Epidermal melanocyte (primary cell): ENCODE measurements at regions not wholly inside any gene's neighbourhood (a gene's known extent, or its start where the extent isn't known, plus 50 kb on each side); places are given as distances from the start of the nearest gene placed in this dataset.
A peak's percentile ranks its signal among the peaks of the same experiment; 100 is the strongest.
"Not testable (repeated sequence)": the region's sequence is repeated elsewhere in the genome, so short reads cannot be mapped to it uniquely, and the experiment has no call there.

Experiments used
- DNase-seq: peaks from one replicate; pipeline ENCODE4 v3.0.0; 2011; ENCODE audit warnings: low spot score; ENCODE audit not compliant: insufficient read length

DNA sequence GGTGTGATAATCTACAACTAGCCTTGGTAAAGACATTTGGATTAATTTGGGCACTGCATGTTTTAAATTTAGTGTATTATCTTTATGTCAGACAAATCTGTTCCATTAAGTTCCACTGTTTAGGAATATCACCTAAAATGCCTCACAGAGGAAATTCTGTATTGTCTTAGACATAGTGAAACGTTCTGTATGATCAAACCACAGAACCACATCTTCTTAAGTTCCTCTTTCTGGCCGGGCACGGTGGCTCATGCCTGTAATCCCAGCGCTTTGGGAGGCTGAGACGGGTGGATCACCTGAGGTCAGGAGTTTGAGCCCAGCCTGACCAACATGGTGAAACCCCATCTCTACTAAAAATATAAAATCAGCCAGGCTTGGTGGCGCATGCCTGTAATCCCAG lies 475.3 kb upstream of the CCDC179 start:
- not testable (repeated sequence) for DNase-seq

DNA sequence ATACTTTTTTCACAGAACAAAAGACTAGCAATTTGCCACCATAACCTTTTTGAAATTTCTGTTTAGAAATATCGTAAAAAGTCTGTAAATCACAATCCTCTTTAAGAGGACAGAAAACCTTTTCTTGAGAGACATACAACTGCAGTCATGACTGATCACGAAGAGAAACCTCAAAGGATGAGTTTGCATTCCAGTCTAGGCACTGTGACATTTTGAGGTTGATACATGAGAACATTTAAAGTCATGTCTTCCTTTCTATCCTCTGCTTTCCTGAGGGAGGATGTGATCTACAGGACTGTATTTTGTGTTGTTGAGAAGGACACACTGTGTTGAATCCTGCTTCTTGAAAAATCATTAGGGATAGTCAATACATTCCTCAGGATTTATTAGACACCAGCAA lies 476.7 kb upstream of the CCDC179 start:
- no peak for DNase-seq

DNA sequence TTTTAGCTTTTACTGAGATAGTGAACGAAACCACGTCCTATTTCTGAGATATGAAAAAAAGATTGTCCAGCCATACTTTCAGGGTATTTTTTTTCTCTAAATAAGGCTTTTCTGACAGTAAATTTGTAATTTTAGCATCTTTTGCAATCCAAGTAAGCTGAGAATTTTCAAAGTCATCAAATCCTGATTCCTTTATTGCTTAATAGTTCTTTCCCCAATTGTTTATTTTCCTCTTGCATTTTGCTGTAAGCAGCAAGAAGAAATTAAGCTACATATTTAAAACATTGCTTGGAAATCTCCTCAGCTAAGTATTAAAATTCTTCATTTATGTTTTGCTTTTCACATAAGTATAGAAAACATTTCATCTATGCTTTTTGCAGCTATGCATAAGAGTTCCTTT lies 493.3 kb upstream of the CCDC179 start:
- DNase-seq, result no peak

DNA sequence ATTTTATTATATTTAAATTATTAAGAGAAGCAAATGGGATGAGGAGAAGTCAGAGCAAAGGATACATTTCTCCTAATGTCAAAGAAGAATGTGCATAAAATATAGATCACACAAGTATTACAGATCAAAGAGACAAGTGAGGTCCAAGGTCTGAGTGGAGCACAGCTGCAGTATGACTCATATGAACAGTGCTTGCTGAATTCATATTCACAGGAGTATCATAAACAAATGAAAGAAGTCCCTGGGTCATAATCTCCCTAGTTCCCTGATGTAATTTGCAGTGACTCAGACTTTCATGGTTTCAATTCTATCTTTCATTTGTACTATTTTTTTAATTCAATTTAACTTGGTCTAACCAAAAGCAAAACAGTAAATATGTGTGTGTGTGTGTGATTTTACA lies 499.0 kb upstream of the CCDC179 start:
- DNase-seq, result peak; percentile 34

DNA sequence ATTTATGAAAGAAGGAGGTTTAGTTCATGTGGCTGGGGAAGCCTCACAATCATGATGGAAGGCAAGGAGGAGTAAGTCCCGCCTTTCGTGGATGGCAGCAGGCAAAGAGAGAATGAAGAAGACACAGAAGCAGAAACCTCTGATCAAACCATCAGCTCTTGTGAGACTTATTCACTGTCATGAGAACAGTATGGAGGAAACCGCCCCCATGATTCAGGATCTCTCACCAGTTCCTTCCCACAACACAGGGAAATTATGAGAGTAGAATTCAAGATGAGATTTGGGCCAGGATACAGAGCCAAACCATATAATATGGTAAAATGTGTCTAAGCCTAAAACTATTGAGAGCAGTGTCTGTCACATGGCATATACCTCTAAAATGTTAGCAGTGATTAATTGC lies 503.8 kb upstream of the CCDC179 start:
- no peak for DNase-seq

DNA sequence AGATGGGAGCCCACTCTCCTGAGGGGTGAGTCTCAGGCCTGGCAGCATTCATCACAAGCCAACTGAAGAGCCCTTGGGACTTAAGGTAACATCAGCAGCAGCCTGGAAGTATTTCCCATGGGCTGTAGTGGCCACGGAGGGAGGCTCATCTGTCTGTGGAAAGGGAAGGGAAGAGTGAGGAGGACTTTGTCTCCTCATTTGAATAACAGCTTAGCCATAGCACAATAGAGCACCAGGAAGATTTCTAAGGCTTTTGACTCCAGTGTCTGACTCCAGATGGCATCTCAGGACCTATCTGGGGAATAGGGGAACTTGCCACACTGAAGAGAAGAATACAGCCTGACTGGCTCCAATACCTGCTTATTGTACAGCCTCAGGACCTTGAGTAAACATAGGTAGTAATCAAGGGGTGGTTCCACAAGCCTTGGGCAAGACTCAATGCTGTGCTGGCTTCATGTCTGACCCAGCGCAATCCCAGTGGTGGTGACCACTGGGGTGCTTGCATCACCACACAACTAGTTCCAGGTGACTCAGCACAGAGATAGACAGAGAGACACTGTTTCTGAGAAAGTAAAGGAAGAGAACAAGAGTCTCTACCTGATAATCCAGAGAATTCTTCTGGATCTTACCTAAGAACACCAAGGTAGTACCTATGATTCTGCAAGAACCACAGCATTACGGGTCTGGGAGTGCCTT lies 510.5 kb upstream of the CCDC179 start:
- no peak for DNase-seq

DNA sequence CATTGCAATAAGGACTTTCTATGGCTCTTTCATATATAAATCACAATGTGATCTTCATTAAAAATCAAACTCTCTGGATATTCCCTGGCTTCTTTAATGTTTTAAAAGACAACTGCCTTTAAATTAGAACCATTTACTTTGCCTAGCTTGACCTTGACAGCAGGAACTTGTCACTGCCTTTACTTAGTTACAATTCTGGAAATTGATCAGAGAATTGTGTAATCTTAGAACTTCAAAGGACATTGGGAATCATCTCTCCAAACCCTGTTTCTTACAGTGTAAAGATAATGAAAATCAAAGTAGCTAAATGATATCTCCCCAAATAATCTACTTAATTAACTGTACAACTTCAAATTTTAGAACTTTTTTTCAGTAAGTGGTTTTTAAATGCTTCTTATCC lies 517.6 kb upstream of the CCDC179 start:
- no peak for DNase-seq

DNA sequence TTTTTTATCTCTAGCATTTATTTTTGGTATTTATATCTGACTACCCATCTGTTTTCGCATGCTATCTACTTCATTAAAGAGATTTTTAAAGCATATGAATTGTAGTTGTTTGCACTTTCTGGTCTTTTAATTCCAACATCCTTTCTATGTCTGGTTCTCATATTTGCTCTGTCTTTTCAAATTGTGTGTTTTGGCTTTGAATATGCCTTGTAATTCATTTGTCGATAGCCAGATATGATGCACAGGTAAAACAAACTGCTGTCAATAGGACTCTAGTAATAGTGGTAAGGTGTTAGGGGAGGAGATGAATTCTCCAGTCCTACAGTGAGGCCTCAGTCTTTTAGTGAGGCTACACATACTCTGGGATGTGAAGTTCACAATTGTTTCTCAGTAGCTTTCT lies 530.8 kb upstream of the CCDC179 start:
- no peak for DNase-seq

DNA sequence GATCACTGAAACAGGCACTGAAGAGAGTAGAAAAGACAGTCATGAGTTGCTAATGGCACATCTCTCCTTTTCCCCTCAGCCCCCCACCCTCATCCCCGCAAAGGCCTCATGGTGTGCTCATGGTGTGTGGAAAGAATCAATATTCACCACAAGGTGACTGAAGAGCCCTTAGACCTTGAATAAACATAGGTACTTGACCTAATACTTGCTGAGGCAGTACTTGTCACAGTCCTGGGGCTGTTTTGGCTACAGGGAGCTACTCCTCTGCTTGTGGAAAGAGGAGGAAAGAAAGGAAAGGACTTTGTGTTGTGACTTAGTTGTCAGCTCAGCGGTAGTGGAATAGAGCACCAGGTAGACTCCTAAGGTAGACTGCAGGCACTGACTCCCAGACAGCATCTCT lies 537.8 kb upstream of the CCDC179 start:
- DNase-seq, result no peak

DNA sequence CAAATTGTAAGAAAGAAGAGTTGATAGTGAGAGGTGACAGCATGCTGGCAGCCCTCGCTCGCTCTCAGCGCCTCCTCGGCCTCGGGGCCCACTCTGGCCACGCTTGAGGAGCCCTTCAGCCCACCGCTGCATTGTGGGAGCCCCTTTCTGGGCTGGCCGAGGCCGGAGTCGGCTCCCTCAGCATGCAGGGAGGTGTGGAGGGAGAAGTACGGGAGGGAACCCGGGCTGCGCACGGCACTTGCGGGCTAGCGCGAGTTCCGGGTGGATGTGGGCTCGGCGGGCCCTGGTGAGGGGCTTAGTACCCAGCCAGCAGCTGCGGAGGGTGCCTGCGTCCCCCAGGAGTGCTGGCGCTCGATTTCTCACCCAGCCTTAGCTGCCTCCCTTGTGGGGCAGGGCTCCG lies 539.7 kb upstream of the CCDC179 start:
- DNase-seq, result no peak

DNA sequence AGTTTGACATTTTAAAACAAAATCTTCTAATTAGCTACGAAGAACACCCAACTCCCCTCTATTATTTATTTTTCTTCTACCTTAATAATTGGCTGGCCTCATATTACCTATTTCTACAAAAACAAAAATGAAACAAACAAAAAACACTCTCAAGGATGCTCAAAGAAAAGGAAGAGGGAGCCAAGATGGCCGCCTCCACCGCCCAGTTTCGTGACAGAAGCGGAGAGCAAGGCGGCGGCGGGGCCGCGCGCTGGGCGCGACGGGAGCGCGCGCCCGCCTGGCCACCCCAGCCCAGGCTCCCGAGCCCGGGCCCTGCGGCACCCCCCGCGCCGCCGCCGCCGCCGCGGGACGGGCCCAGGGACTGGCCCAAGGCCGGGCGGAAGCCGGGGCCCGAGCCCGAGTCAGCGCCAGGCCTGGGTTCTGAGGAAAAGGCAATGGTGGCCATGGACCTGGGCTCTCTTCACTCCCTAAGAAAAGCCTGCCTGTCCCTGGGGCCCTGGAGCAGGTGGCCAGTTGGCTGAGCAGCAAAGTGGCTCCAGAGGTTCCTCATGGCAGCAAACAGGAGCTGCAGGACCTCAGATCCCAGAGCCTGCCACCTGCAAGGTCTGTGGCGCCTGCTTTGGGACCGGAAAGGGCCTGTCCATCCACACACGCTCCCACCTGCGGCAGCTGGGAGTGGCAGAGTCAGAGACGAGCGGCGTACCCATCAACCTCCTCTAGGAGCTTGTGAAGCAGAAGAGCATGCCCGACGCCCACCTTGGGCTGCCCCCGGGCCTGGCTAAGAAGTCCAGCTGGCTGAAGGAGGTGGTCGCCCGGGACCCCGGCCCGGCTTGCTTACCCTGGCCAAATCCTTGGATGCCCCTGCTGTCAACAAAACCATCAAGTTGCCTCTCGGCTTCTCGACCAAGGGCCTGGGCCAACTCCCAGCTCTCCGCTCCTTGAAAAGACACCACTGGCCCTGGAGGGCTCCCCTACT lies 543.2 kb upstream of the CCDC179 start:
- DNase-seq, result no peak

DNA sequence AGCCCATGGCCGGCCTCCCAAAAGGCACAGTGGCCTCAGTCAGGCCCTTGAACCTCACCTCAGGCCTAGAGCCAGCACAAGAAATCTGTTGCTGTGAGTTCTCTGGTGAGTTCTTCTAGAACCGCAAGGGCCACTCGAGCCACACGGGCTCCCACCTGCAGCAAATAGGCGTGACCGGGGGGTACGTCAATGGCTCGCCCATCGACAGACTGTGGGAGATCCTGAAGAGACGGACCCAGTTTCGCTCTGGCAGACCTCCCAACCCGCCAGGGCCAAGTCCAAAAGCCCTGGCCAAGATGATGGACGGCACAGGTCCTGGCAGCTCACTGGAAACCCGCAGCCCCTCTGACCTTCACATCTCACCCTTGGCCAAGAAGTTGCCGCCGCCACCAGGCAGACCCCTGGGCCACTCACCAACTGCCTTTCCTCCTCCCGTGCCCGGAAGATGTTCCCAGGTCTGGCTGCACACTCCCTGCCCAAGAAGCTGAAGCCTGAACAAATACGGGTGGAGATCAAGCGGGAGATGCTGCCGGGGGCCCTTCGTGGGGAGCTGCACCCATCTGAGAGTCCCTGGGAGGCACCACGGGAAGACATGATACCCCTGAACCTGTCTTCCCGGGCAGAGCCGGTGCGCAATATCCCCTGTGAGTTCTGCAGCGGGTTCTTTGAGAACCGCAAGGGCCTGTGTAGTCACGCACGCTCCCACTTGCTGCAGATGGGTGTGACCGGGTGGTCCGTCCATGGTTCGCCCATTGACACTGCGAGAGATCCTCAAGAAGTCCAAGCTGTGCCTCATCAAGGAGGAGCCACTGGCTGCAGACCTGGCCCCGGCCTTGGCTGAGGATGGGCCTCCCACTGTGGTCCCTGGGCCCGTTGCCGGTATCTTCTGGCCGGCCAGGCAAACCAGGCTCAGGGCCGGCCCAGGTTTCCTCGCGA lies 544.2 kb upstream of the CCDC179 start:
- no peak for DNase-seq

DNA sequence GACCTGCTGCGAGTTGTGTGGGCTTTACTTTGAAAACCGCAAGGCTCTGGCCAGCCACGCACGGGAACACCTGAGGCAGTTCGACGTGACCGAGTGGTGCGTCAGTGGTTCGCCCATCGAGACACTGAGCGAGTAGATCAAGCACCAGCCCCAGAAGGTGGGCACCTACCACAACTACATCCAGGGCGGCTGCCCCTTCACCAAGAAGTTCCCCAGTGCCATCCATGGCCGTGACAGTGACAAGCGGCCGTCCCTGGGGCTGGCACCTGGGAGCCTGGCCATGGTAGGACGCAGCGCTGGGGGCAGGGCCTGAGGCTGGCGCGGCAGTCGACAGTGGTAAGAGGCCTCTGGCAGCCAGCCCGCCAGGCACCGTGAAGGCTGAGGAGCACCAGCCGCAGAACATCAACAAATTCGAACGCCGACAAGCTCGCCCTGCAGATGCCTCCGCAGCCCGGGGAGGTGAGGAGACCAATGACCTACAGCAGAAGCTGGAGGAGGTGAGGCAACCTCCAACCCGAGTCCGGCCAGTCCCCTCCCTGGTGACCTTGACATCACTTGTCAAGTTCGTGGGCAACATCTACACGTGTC lies 545.2 kb upstream of the CCDC179 start:
- no peak for DNase-seq

DNA sequence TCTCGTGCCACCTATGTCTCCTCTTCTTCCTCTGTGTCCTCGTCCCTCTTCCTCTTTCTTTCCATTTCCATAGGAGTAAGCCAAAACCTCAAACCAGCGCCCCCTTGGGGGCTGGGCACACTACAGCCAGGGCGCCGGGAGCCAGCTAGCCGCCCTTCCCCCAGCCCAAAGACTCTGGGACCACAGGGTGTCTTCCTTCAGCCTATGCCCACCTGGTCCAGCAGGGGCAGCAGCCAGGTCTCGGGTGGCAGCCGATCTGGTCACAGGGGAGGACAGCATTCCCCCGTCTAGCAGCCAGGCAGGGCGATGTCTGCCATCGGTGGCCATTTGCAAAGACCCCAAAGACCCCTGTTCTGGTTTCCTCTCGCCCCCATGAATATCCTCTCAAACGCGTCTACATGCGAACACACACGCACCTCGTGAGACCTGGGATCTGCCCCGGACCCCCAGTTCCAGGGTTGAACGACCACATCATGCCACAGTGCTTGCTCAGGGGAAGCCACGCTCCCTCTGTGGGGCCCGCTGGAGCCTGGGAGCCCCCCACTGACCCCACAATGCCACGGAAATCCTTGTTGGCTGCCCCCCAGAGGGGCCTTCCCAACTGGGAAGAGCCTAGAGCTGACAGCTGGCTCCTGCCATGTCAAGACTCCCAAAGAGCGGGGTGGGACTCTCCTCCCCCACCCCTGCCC lies 546.0 kb upstream of the CCDC179 start:
- DNase-seq, result no peak

DNA sequence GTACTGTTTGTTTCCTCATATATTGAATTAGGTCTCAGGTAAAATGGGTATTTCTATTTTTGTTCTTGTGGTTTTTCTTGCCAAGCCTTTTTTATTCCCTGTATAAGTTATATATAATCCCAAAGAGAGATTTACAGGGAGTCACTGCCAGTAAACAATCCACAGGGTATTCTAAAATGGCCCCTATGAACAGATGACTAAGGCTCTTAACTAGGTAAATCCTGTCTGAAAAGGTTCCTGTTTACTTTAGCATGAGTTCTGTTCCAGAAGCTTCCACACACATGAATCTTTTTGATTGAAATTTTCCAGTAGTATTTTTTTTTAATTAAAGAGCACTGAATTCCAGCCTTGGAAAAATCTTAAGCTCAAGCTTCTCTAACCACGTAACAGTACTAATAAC lies 552.8 kb upstream of the CCDC179 start:
- no peak for DNase-seq

DNA sequence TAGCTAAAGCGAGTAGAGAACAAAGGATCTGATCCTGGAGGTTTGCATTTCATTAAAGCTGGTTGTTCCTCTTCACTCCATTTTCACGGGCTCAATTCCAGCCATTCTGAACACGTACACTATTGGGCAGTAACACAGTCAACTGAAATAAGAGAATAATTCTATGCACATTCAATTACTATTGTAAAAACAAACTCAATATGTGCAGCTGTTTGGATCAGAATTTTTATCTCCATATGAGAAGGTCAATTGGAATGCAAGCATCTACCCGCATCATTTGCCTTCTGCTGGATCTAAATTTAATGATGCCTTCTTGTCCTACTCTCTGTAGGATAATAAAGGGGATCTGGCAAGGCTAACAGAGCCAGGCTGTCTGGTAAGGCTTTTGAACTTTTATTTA lies 562.8 kb upstream of the CCDC179 start:
- no peak for DNase-seq

DNA sequence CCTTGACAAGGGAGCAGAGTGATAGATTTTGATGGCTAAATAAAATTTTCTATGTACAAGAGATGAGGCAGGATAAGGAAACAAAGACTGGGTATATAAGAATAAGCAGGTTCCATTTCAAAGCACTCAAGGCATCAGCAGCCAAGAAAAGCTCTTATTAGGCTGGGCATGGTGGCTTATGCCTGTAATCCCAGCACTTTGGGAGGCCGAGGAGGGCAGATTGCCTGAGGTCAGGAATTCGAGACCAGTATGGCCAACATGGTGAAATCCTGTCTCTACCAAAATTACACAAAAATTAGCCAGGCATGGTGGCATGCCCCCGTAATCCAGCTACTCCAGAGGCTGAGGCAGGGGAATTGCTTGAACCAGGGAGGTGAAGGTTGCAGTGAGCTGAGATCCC lies 563.4 kb upstream of the CCDC179 start:
- no peak for DNase-seq

DNA sequence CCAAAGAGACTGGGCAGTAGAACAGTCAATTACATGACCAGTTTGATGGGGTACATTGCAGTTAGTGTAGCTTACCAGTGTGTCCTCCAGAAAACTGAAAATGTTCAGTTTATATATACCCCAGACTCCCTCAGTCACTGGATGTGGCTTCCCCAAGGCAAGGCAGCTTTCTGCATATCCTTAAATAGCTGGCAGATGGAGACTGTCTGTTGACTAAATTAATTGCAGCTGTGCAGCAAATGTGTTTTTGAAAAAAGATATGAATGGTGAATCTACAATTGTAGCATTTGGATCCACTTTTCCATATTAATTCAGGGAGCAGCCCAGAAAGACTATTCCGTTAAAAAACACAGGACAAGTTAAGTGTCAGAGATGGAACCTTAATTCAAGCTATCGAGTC lies 565.1 kb upstream of the CCDC179 start:
- no peak for DNase-seq

DNA sequence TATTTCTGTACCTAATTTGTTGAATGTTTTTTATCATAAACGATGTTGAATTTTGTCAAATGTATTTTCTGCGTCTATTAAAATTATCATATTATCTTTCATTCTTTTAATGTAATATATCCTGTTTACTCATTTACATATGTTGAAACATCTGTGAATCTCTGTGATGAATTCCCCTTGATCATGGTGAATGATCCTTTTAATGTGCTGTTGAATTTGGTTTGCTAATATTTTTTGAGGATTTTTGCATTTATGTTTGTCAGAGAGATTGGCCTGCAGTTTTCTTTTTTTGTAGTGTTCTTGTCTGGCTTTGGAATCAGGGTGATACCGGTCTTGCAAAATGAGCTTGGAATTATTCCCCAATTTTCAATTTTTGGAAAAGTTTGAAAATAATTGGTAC lies 569.3 kb upstream of the CCDC179 start:
- no peak for DNase-seq

DNA sequence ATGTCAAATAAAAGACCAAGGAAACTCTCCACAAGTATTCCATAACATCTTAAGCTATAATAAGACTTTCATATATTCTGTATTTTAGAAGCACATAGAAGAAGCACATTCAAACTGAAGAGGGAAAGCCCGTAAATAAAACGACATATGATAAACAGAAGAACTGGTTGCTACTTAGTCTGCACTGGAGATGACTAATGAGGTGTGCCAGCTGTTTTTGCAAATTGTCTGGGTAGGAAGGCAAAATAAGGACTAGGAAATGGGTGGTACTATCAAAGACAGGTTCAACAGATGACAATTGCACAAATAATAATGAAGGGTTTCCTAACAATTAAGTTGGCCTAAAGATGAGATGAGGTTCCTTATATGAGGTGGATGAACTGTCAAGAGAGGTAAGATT lies 593.2 kb upstream of the CCDC179 start:
- no peak for DNase-seq
